Activated CD4-positive, alpha-beta T cell treated with anti-CD3 and anti-CD28 coated beads, Interleukin-10, Interleukin-2, amounts not matched to agents 100 ng/mL and 50 ng/mL, durations not matched to agents 16 hours and 8 hours (primary cell): ENCODE measurements at regions not wholly inside any gene's neighbourhood (a gene's known extent, or its start where the extent isn't known, plus 50 kb on each side); places are given as distances from the start of the nearest gene placed in this dataset.

ENCODE experiments used
- DNase-seq: peaks from one replicate; pipeline ENCODE4 v3.0.0-alpha.2; 2020

DNA sequence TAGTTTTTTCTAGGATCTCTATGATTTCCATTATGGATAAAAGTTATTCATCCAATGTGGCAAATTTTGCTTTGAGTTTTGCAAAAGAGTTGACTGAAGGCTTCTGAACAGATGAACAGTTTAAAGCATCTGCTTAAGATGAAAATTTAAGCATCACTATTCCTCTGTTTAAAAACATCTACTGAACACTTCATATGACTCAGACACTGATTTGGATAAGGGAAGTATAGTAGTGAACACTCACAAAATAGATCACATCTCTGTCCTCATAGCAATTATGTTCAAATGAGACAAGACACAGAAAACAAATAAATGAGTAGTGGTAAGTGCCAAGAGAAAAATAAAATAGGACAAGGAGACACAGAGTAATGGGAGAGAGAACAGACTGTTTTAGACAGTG is 157.3 kb downstream of the MBL2 start:
- no peak for DNase-seq

DNA sequence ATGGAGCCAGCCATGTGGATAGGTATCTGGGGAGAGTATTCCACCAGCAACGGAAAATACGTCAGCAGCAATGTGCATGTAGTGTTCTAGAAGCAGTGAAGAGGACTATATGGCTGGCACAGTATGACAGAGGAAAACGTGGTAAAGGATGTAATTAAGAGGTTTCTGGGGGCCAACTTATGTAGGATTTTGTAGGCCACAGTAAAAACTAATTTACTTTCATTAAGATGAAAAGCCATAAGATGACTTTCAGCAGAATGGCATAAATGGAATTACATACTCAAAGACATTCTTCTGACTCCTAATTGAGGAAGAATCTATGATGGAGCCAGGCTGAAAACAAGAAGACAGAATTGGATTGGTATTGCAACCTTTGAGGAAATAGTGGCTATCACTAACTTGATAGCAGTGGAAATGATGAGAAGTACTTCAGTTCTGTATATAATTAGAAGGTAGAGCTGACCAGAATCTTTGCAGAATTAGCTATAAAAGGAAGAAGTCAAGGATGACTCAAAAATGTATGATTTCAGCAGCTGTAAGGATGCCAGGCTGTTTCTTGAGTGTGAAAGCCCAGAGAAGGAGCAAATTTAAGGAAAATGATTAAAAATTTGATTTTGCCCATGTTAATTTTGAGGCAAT is 156.7 kb downstream of the MBL2 start:
- no peak for DNase-seq

GRCh38 chr10:52616395-52616764 is 156.2 kb downstream of the MBL2 start:
- no peak for DNase-seq

- no peak for DNase-seq
These were observed 155.2 kb downstream of the MBL2 start for GRCh38 chr10:52617346-52617745.

GRCh38 chr10:52619052-52619451 is 153.5 kb downstream of the MBL2 start:
- DNase-seq: no peak

DNA sequence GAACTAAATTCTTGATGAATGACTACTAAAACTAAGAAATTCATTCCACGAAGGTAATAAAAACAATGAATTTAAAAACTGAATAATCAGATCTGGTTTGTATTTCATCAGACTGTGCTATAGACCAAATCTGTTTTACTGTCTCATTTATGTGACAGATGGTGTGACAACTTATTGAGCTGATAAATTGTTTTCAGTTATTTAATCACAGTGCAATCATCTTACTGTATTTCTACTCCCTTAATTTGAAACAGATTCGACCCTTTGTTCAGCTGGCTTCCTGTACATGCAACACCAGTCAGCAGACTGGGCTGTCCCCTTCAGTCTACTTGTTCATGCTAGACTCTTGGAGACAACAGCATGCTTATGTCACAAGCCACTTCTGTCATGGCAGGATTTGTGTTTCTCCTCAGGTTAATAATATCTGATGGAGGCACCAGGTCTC is 150.9 kb downstream of the MBL2 start:
- DNase-seq: no peak

DNA sequence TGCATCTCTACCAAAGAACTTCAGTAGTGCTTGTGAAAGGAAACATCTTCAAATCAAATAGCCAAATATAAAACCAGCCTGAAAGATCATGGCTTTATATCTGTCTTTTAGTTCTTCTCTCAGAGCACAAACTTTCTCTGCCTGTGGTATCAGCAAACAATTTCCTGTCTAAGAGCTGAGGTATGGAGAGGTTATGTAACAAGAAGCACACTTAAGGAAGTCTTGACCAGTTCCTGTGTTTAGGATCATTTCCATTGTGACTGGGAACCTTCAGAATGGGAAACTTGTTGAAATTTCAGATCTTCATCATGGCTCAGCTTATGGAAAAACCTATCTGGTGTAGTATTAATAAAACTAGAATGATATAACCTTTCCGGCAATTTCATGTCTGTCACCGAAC is 148.8 kb downstream of the MBL2 start:
- no peak for DNase-seq

- DNase-seq: no peak
These were observed 145.3 kb downstream of the MBL2 start for GRCh38 chr10:52627279-52627678.

GRCh38 chr10:52631146-52631545 is 141.4 kb downstream of the MBL2 start:
- DNase-seq: no peak

DNA sequence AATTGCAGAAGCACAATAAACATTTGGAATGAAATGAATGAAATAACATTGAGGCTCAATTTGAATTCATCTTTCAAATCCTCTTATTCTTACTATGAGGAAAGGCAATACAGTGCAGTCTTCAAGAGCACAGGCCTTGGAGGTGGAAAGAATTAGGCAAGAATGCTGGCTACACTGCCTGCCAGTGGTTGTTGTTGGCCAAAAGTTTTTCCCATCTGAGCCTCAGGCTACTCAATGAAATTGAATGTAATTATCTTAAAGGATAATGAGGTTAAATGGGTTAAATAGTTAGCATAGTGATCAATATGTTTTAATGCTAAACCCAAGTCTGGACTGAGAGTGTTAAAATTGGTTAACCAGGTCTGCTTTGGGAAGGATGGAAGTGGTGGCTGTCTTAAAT is 140.9 kb downstream of the MBL2 start:
- DNase-seq: no peak

- no peak for DNase-seq
These were observed 140.0 kb downstream of the MBL2 start for GRCh38 chr10:52632591-52632990.

GRCh38 chr10:52633266-52633665 is 139.3 kb downstream of the MBL2 start:
- no peak for DNase-seq

DNA sequence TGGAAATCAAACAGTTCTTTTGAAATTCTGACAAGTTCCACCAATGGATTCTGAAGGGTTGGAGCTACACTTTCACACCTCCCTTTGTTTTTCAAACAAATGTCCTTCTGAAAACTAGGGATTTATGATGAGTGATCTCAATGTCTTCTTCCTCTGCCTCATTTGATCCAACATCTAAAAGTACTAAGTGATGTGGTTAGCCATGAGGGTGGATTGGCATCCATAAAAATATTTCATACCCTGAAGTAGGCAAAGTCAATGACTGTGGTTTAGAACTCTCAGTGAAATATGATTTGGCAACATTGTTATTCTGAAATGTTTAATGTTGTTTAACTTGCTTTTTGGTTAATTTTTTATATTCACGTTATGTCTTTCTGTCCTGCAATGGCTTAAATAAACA is 136.9 kb downstream of the MBL2 start:
- no peak for DNase-seq

DNA sequence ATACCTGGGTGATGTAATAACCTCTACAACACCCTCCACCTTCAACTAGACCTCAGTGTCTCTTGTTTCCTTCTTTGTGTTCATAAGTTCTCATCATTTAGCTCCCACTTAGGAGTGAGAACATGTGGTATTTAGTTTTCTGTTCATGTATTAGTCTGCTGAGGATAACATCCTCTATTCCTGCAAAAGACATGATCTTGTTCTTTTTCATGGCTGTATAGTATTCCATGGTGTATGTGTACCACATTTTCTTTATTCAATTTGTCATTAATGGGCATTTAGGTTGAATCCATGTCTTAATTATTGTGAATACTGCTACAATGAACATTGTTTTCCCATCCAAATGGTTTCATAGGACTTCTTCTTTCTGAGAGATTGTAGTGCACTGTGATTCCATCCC is 135.7 kb downstream of the MBL2 start:
- DNase-seq: no peak

DNA sequence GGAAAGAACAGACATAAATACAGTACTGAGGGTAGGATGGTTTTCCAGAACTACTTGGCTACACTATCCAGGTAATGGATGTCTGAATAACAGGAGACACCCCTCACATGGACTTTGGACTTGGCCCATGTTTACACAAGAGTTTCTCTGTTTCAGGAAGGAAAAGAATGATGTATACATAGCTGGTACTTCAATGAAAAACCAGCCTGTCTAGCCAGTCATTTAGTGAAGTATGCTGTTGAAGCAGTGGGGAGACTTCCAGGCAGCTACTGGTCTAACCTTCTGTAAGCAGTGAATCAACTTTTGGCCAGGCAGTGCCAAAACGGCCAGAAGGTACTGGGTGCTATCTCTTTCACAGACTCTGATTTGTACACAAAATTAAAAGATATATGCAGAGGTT is 135.0 kb downstream of the MBL2 start:
- no peak for DNase-seq

- DNase-seq: peak; percentile 3
These were observed 132.9 kb downstream of the MBL2 start for GRCh38 chr10:52639652-52640051.

GRCh38 chr10:52642208-52642607 is 130.4 kb downstream of the MBL2 start:
- no peak for DNase-seq

- peak; percentile 19 for DNase-seq
These were observed 128.0 kb downstream of the MBL2 start for GRCh38 chr10:52644373-52645186.

DNA sequence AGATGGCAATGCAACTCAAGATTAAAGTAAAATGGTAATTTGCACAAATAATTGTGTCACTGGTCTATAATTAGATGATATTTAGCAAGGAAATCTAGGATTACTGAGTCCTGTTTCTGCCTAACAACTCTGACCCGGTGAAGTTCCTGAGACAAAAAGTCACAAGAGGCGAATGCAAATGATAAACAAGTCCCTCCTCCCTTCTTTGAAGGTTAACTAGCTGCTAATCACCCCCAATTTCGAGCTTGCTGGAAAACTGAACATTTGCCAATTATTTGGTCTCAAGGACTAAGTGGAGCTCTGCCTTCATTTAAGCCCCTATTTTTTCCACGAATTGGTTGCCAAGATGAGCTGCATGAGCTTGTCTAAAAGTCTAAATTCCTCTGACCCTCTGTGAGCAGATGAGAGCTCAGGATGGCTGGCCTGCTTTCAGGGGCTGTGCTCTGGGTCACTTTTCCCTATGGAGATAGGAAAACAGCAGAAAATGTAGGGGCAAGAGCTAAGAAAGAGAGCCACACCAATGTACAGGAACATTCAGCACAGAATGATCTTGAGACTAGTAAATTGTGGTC is 127.3 kb downstream of the MBL2 start:
- DNase-seq: no peak

DNA sequence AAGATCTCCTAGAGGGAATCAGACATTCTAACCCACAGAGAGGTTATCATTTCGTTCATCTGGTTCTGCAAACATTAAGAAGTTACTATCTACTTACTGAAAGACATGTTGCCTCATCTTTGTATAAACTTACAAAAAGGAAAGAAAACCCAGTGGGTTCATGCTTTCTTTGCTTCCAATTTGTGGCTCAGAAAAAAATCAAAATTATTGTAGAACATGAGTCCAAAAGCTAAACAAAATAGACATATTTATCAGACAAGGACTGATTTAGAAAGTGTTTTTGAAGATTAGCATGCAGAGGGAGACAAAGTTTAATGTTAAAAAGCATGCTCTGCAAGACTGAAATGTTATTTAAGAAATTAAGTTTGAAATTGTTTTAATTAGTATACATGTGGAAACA is 123.1 kb downstream of the MBL2 start:
- no peak for DNase-seq

DNA sequence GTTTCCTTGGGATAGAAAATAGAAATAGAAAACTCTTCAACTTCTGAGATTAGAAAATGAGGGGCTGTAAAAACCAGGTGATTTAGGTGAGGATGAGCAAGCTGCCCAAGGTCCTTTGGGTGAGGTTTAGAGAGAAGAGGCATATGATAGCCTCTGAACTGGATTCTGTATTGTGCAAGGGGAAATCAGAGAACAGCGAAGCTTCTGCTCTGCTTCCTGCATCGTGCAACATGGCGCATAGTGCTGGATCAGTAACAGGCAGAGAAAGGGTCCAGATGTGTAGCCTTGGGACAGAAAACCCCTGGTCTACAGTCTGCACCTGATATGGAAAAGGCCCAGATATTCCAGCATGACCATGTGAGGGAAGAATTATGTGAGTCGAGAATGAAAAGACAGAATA is 121.7 kb downstream of the MBL2 start:
- no peak for DNase-seq

DNA sequence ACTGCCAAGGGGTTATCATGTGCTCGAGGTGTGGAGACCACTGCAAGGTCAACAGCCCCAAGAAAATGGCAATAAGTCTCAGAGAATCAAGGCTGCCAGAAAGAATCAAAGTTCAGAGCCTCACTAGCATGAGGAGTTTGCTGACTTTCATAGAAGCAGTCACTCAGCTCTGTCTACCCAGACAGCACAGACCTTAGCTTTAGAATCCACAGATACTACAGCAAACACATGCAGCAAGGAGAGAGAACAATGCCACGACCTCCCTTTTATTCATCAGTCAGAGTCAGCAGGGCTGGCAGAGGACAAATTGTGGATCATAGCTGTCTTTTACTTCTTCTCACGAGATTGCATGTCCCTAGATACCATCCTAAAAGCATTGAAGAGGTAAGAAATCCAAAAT is 121.3 kb downstream of the MBL2 start:
- no peak for DNase-seq

DNA sequence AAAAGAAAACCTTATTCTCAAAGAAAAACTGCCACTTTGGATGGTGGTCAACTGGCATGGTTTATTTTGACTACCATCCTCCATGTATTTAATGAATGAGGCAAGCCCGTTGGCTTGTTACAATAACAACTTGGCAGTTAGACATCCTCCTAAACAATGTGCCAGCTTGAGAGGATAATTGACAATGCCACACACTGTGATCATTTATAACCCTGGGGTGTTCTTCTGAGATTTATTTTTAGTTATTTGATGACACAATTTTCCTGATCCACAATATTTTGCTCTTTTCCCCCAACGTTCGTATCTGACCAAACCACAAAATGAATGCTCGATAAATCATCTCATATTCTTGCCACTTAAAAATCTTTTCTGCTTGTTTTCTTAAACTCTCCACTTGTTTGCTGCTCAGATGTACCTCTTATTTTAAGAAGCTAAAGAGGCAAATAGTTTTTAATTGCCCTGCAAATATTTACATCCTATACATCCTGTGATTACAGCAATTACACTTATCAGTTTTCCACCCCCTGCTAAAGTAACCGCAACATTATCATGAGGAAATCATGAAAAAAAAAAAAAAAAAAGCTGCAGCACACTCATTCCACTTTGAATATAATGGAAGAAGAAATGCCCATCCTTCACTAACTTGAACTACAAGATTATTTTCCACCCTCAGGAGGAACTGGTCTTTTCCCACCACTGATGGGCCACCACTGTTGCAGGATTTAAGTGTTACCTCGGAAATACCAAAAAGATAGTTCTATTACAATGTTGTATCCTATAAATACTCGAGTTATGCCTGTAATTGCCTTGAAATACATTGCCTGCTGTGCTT is 119.9 kb downstream of the MBL2 start:
- no peak for DNase-seq
